BJ (cell line): ENCODE measurements at regions not wholly inside any gene's neighbourhood (a gene's known extent, or its start where the extent isn't known, plus 50 kb on each side); places are given as distances from the start of the nearest gene placed in this dataset.

ENCODE experiments used
- CTCF ChIA-PET: fragments of 350-600 bp; formaldehyde crosslinking; extraction: SDS; loops from one replicate; lab custom pipeline; 2021; ENCODE audit warnings: antibody characterized with exemption, inconsistent platforms; lab: Yijun Ruan, JAX
- POLR2A ChIA-PET: fragments of 300-600 bp; sonication (Branson Sonifier 250); formaldehyde crosslinking; extraction: SDS; loops from one replicate; lab custom pipeline; 2021; ENCODE audit warnings: antibody characterized with exemption; lab: Charles Lee
- DNase-seq: peaks from one replicate; pipeline ENCODE4 v3.0.0-alpha.2; 2011; ENCODE audit warnings: low read depth
- H3K27me3 ChIP-seq: 2 replicates; pipeline ENCODE4 v1.6.0; 2011; ENCODE audit warnings: low read length; ENCODE audit not compliant: control insufficient read depth, insufficient read depth
- H3K36me3 ChIP-seq: 2 replicates; pipeline ENCODE4 v1.5.1; 2011; ENCODE audit warnings: low read length; ENCODE audit not compliant: control insufficient read depth, insufficient read depth
- H3K4me3 ChIP-seq: 2 replicates; pipeline ENCODE4 v1.5.1; 2011; ENCODE audit warnings: low read depth, mild to moderate bottlenecking, control low read depth, low read length
- TF ChIP-seq, protein P1 (sequence below): IDR thresholded peaks from 2 replicates; pipeline ENCODE4 v1.5.1; 2011; ENCODE audit warnings: low read depth, mild to moderate bottlenecking, control low read depth, inconsistent platforms, low read length, moderate library complexity; ENCODE audit not compliant: insufficient read depth

DNA sequence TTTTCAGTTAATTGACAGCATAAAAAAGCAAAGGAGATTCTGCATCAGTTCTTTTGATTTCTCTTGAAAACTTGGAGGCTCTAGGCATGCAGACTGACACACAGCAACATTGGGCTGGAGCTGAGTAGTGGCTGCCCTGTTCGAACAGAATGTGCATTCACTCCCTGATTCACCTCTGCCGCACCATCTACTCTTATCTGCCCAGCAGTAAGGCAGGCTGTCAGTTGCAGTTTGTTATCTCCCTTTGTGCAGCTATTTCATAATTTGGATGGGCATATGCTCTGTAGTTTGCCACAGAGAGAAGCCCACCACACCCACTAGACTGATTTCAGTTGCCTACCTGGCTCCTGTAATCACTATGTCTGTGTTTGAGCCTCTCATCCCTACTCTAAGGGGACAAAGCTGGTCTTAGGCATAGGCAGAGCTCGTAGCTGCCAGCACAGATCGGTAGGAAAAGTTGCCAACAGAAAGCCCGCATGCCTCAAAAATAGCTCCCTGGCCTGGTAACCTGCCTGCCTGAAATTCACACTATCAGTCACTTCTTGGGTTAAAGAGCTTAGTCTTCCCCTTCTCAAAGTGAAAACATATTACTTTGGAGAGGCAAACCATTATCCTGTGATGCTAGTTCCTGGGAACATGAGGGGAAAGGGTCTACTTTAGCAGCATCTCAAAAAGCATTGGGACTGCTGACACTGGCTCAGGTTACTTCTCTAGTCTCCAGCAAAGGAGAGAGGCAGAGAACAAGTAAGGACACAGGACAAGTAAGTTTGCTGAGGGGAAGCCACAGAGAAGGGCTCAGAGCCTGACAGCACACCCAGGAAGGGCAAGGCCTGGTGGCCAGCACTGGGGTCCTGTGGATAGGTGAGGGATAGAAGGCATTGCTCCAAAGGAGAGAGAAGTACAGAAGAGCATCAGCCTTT, 75.9 kb upstream of the TMEM164 start:
- DNase-seq = no peak
- Histone ChIP-seq H3K27me3 (no peaks in the 10 kb centered on the region), H3K4me3 (no peak overlapping the region), H3K36me3 (no peaks in the 10 kb centered on the region)
- ChIA-PET CTCF (no interaction called here), POLR2A (no interaction called here)
- TF ChIP-seq, protein P1, sequence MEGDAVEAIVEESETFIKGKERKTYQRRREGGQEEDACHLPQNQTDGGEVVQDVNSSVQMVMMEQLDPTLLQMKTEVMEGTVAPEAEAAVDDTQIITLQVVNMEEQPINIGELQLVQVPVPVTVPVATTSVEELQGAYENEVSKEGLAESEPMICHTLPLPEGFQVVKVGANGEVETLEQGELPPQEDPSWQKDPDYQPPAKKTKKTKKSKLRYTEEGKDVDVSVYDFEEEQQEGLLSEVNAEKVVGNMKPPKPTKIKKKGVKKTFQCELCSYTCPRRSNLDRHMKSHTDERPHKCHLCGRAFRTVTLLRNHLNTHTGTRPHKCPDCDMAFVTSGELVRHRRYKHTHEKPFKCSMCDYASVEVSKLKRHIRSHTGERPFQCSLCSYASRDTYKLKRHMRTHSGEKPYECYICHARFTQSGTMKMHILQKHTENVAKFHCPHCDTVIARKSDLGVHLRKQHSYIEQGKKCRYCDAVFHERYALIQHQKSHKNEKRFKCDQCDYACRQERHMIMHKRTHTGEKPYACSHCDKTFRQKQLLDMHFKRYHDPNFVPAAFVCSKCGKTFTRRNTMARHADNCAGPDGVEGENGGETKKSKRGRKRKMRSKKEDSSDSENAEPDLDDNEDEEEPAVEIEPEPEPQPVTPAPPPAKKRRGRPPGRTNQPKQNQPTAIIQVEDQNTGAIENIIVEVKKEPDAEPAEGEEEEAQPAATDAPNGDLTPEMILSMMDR = no peak

DNA sequence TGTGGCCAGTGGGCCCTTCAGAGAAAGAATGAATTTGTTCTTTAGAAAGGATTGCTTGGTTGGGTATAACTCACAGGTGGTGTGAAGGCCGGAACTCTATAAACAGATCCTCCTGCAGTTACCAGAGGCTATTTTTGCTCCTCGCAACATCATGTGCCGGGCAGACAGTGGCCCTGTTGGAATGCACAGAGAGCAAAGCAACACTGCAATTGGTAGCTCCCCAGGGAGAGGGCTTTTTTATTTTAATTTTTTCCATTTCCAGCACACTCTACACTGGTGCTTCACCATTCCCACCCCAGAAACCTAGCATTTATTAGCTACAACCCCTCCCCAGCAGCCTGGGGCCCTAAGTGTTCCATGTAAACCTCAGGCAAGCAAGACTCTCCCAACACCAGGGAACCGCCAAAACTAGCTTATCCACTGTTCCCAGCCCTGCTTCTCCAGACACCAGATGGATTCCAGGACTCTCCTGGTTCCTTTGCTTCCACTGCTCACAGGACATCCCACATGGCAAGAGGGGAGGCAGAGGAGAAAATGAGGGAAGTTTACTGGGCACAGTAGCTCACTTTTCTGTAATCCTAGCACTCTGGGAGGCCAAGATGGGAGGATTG, 75.1 kb upstream of the TMEM164 start:
- POLR2A ChIA-PET = no interaction called here
- TF ChIP-seq, protein P1 = no peak
- CTCF ChIA-PET = no interaction called here

DNA sequence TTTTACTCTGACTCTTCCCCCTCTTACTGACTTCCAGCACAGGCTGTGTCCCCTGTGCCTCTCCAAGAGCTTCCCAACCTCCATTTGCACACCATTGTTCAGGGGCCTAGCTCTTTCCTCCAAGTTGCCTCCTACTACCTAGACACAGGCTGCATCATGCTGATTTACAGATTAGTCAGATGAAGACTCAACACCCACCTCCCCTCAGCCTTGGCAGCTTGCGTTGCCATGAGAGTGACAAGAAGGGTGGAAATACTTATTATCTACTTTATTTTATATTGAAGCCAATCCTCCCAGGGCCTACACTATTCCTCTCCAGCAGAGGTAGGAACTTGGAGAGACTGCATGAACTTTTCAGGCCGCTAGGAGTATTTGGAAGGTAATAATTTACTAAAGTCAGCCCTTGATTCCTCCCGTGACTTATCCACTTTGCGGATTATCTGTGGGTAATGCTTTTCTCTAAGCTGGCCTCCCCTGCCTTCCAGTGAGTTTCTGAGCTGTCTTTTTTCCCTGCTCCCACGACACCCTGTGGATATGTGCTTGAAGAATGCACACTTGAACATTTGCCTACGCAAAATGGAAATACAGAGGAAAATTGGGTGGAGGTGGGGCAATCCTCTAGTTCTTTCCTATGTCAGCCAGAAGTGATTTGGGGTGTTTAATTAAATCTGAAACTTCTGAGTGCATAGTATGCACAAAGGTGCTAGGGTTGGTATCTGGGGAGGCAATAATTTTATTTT, 74.1 kb upstream of the TMEM164 start:
- ChIA-PET POLR2A (no interaction called here), CTCF (interaction anchor here (0.6 kb wide), 1 partner anchor 139 kb away, joined by 3 read pairs; no protein-coding TSS in a partner anchor)
- H3K36me3 ChIP-seq = no peaks in the 10 kb centered on the region
- DNase-seq = no peak
- TF ChIP-seq, protein P1 = no peak
- H3K4me3 ChIP-seq = no peak overlapping the region
- H3K27me3 ChIP-seq = no peaks in the 10 kb centered on the region

More for the DNA sequence above, 75.1 kb upstream of the TMEM164 start:
- Histone ChIP-seq H3K4me3 (no peak overlapping the region), H3K27me3 (no peaks in the 10 kb centered on the region), H3K36me3 (no peaks in the 10 kb centered on the region)
- no peak for DNase-seq

DNA sequence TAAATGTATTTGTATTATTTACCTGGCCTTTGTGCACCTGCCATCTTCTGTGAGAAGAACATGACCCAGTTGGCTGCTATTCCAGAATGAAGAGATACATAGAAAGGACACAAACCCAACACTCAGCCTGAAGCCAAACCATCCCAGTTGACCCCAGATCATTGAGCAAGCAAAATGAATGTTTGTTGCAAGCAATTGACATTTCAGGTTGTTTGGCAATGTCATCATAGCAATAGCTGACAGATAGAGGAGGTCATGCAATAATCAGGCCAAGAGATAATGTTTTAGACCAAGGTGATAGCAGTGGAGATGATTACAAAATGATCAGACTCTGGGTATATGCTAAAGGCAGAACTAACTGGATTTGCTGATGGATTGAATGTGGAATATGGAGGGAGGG, 71.2 kb upstream of the TMEM164 start:
- no peak for DNase-seq
- CTCF ChIA-PET = no interaction called here
- Histone ChIP-seq H3K27me3 (no peaks in the 10 kb centered on the region), H3K4me3 (no peak overlapping the region), H3K36me3 (no peaks in the 10 kb centered on the region)
- TF ChIP-seq, protein P1 = no peak
- POLR2A ChIA-PET = no interaction called here

DNA sequence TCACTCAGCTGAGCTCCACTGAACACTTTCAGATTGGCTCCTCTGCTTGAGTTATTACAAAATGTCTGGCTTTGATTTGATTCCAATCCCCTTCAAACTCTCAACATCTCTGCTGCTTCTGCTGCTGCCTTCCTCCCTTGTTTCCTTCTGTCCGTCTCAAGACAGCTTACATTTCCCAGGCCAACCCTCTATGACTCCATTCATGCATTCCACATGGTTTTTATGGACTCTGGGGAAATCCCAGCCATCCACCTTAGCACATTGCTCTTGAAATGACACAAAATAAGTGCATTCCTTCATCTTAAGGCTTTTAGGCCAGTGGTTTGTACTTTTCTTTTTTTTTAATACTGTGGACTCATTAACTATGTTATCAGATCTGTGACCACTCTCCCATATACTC, 68.5 kb upstream of the TMEM164 start:
- Histone ChIP-seq H3K4me3 (no peak overlapping the region), H3K36me3 (no peaks in the 10 kb centered on the region), H3K27me3 (no peaks in the 10 kb centered on the region)
- TF ChIP-seq, protein P1 = no peak
- ChIA-PET CTCF (no interaction called here), POLR2A (no interaction called here)
- peak; percentile 9 for DNase-seq
